Fibroblast of skin of left quadriceps (primary cell): ENCODE measurements at regions not wholly inside any gene's neighbourhood (a gene's known extent, or its start where the extent isn't known, plus 50 kb on each side); places are given as distances from the start of the nearest gene placed in this dataset.
"Not testable (repeated sequence)": the region's sequence is repeated elsewhere in the genome, so short reads cannot be mapped to it uniquely, and the experiment has no call there.

ENCODE experiments used
- DNase-seq, 2 experiments: peaks; one replicate each; pipeline ENCODE4 v3.0.0-alpha.2; 2013; ENCODE audit warnings: low read depth in 2 of 2

DNA sequence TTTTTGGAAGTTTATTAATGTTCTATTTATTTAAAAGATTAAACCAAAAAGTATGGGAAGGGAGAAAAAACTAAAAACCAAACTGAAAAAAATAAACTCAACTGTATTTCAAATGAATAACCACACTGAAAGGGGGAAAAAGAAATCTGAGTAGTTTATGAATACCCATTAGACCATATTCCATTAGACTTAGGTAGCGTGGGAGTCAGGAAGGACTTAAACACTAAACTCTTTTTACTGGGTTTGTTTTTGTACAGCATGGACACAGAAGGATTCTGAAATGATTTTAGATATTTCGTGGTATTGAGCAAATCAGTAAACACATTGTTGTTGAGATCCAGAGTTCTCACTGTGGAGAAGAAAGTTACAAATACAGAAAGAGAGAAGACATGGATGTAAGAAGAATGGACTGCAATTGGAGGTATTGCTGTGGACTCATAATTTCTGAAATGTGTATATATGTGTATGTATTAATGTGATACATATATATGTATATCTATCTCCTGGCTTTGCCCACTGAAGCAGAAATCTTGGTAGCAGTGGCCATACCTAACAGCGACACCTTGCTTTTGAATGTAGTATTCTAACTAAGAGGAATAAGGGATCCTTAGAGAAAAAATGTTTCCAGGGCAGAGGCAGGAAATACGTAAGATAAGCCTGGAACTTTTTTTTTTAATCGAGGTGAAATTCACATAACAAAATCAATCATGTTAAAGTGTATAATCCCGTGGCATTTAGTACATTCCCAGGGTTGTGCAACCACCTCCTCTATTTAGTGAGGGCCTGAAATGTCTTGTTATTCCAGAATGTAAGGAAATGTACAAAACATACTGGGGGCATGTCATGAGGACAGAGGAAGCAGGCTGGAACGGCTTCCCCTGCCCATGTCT lies 228.8 kb downstream of the SMARCA2 start:
- no peak for DNase-seq

DNA sequence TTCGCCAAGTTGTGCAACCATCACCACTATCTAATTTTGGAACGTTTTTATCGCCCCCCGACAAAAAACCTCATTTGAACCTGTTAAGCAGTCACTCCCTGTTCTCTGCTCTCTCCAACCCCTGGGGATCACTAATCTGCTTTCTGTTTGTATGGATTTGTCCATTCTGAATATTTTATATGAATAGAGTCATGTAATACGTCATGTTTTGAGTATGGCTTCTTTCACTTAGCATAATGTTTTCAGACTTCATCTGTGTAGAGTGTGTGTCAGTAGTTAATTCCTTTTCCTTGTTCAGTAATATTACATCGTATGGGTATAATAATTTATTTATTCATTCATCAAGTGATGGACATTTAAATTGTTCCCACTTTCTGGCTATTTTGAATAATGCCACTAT lies 232.2 kb downstream of the SMARCA2 start:
- DNase-seq: no peak

DNA sequence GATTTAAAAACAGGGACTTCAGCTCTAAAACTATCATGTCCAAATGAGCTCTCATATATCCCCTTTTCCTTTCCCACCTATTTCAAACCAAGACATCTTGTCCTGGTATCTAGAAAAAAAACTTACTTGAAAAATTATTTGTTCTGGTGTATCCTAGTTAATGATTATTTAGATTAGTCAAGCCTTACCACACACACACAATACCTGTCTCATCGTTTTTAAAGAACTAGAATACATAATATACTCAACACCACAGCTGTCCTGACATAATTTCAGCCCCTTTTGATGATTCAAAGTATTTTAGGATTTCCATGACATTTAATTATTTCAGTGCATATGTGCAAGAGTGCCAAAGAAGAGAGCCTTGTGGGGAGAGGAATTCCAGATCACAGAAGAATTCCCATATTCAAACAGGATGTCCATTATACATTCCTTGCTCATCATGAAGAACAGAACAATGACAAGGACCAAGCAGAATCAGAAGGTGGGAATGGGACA lies 233.7 kb downstream of the SMARCA2 start:
- no peak for DNase-seq

DNA sequence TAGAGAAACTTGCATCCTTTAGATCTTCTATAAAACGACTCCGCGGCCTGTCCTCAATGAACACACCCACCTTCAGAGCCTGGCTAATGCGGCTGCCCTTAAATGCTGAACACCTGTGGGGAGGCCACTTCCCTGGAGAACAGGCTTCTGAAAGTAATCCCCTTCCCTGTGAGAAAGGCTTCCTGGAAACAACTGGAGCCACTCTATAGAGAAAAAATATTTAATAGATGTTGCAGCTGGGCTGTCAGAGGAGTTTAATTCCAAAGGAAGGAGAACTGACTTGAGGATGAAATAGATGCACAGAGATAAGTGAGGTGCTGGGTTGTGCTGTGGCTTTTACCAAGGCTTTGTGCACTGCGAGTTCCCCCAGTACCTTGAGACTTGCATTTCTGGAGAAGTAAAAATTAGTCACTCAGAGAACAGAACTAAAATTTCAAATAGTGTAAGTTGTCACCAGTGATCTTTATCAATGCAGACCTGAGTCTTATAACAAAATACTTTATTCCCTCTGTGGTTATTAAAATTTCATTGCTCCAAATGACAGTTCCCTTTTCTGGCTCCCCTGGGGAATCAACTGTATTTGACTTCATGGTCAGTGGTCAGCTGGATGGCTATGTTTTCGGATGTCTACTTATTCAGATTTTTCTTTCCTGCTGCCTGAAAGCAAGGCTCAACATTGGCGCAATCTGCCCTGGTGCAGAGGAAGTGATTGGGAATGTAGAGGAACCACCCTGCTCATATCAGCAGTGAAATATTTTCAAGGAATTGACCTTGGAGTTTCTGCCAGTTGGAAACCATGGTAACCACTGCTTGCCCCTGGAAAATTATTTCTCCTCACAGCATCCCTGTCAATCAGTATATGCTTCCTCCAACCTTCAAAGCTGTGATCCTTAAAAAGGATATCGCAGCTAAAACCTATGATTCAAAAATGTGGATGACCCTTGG lies 238.8 kb downstream of the SMARCA2 start:
- DNase-seq: no peak

DNA sequence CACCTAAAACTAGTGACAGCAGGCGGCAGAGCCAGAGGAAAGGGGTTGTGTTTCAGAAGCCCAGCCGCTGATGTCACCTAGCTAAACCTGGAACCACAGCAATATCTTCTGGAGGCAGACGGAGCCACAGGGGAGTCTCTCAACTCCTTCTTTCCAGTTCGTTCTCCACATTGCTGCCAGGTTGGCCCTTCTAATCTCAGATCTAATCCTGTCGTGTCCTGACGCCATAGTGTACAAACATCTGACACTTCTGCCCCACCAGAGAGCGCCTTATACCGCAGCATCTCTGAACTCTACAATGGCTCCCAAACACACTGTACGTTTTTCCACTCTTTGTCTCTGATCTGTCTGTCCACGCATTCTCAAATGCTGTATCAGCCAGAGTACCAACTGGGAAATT lies 240.0 kb downstream of the SMARCA2 start:
- no peak for DNase-seq

DNA sequence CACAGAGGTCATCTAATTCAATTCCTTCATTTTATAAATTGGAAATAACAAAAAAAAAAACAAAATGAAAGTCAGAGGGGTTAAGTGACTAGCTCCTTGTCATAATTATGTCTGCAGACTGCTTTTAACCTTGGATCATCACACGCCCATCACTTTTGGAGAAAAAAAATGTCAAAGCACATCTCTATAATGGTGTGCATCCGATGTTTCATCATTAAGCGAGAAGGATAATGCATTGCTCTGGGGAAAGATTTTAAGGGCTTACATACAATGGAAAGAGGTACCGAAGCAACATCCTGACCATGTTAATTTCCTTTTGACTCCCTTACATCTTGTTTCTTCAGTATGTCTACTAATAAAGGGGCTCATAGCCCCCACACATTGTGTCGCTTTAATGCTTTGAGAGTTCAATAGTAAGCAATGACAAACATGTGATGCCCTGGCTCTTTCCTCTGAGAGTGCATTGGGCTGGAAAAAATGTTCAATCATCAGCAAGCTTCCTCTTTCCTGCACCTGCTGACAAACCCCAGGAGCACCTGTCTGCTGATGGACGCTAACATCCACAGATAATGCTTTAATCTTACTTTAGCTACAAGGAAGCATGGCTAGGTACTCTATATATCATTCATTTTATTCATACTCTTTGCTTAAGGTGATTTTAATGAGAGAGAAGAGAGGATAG lies 242.2 kb downstream of the SMARCA2 start:
- no peak for DNase-seq

DNA sequence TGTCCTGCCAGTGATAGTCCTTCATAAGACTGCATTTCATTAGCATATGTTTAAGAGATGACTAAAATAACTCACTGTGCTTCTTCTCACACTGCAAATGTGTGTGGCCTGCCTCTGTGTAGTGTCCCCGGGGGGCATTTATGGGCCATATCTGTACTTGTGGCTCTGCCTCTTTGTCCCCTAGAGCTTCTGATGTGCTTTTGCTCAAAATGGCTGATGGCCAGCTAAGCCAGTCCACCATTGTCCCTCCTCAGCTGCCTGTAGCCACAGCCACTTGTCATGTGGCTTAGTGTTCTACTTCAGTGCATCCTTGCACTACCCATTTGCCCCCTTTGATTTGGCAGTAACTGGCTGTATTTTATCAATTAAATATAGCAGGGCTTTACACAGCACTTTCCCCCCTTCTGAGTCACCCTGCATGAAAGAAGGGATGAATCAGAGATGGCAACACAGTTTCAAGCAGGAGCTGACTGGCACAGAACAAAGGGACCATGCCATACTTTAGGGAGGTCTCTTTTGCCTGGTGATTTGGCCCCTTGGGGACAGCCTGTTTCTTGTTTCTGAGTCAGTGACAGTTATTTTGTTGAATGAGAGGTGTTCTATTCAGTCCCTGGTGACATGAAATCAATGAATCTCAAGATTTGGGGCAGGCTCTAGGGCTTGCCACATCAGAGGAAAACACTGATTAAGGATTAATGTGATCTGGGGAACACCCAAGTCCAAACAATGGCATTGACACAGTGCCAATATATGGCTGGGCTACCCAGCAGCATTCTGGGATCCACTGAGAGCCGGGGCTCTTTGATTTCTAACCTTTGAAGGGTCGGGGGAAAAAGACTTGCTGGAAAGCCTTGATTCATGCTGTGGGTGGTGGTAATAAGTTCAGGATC lies 245.5 kb downstream of the SMARCA2 start:
- no peak for DNase-seq

DNA sequence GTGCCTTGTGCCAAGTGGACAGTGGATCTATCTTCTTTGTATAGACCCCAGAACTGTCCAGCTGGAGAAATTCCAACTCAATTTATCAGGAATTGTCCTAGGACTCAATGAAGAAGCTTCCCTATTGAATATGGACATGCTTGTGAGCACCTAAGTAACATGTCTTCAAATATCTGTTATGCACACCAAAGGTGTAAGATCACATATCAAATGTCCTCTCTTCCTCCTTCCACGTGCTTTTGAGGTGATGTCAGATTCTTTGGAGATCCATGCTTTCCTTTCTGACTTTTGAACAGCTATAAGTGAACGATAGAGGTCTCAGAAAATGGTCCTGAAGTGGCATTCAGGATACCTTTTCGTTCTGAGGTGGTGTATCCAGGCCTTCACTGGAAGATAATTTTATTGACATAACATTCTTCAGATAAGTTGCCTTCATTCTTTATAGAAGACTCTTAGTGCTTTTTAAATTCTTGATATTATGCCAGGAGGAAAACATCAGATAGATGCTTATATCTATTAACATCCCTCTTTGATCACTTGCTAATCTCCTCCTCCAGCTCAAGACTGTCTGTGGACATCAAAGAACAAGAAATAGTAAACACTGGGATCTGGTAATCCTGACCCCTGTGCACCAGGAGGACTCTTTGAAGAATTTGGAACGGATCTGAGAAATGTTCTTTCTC lies 246.4 kb downstream of the SMARCA2 start:
- DNase-seq: no peak

DNA sequence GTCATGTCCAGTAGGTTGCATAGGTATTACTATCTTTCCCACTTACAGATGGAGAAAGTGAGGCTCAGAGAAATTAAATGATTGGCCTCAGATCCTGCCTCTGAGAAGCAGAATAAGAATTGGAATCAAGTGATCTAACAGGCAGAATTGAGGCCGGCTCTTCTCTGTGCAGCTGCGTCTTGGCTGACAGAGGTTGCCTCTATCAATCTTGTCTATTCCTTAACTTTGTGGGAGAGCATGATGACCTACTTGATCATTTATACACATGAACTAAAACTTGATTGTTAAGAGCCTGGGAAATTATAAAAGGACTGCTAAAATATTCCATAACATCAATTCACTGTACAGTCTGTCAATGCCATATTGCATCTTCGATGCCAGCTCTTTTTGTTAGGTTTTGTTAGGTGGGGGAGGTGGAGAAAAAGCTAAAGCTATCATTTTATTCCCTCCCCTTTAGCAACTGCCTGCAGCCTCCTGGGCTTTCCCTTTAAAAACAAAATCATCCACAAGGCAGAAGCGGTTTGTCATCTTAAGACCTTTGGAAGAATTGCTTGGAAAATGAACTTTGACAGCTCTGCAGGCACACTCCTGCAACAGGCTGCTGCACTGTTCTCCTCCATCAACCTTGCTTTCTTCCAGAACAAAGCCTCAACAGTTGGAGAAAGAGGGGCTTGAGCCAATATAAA lies 247.4 kb downstream of the SMARCA2 start:
- no peak for DNase-seq

DNA sequence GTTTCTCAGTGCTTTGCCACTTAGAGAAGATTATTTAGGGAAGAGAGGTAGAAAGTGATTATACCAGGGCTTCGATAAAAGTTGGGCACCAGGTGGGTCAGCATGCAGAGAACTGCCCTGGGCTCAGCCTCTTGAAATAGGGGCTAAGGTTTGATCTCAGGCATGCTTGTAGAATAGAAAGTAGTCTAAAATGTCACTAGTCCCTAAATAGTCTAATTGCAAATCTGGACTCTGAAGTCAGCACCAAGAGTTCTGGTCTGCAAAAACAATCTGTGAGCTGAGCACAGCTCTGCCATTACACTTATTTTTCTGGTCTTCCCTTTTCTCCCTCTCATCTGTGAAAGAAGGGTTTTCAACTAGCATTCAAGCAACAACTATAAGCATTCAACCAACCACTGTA lies 248.0 kb downstream of the SMARCA2 start:
- DNase-seq: no peak

DNA sequence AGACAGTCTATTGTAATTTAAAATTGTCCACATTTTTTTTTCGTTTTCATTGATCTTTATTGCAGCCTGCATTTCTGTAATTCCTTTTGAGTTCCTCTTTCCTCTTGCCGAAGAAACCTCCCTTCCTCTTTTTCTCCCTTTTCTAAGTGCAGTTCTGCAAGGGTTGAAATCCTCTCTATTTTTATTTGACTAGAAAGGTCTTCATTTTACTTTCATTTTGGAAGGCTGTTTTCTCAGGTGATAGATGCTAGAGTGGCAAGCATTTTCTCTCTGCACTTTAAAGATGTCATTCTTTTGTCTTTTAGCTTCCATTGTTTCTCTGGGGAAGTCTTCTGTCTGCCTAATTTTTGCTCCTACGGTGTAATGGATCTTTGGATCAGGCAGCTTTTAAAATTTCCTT lies 248.5 kb downstream of the SMARCA2 start:
- DNase-seq: no peak

DNA sequence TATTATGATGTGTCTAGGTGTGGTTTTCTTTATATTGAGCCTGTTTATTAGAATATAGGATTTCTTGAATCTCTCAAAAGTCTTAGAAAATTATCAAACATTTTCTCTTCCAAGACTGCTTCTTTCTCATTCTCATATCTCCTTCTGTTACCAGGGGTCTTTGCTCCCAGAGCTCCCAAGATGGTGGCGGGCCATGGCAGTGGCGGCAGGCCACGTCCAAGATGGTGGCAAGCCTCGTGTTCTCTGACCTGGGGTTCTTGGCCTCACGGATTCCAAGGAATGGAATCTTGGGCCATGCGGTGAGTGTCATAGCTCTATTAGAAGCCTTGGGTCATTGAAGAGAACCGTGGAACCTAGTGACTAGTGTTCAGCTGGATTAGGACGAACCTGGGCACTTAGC lies 248.9 kb downstream of the SMARCA2 start:
- no peak for DNase-seq

DNA sequence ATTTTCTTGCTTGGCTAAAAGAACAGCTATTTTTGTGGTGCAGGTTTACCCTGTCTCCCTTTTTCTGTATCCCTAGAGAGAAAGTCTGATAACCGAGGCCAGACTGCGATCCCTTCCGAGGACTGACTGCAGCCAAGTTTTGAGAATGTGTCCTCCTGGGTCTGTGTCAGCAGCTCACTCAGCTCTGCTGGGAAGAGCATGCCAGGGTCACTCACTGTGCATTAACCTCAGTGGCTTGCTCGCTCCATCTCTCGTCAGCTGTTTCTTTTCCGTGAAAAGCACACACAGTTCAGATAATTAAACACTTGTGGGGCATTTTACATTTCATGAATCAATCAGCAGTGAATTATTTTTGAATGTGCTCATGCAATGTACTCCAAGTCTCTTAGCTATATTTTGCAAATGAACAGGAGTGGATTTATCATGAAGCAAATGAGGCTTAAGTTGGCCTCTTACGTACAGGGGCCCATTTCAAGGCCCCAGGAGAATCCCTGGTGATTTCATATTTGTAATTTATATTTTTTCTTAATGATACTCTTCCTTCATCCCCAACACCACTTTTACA lies 252.1 kb downstream of the SMARCA2 start:
- DNase-seq: no peak

DNA sequence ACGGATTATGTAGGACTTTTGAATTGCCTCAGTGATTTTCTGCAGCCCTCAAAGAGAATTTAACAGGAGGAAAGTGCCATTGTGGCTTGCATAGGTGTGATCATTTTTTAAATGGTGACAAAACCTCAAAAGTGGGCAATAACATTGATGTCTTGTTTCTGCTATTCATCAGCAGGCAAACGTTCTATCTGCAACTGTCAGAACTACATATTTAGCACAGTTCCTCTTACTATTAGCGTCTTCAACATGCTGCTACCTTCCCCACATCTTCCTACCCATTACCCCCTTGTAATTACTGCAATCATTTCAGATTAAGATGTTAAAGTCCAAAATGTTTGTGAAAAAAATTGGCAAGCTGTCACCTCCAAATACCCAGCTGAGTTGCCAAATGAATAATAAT lies 254.6 kb downstream of the SMARCA2 start:
- DNase-seq: no peak

DNA sequence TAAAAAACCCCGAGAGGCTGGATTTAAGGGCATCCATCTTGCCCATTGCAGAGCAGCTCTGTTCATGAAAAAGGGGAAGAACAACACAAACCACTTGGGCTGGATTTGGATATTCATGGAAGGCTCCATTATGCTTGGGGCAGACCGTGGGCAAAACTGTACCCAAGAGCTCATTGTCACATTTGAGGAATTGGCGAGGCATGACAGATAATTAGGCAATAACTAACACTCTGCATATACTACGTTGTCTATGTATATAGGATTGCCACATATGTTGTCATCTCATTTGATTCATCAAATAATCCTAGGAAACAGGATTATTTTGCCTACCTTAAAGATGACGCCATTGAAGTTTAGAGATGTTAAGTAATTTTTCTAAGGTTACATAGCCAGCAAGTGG lies 255.4 kb downstream of the SMARCA2 start:
- no peak for DNase-seq

DNA sequence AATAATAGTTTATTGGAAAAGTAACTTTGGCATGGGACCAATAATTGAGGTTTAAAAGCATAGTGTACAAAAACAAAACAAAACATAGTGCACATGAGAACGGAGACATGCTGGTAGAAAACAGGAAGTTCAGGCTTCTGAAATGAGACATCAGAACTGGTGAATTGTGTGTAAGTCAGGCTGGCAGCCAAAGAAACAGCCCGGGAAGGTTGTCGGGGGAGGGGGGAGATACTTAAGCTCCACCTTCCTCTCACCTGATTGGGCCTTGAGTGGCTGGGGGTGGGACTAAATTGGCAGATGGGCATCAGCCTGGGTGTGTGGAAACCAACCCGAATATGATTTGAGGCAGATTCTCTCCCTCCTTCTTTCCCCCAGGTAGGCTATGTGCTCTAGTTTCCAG lies 256.3 kb downstream of the SMARCA2 start:
- DNase-seq: no peak

DNA sequence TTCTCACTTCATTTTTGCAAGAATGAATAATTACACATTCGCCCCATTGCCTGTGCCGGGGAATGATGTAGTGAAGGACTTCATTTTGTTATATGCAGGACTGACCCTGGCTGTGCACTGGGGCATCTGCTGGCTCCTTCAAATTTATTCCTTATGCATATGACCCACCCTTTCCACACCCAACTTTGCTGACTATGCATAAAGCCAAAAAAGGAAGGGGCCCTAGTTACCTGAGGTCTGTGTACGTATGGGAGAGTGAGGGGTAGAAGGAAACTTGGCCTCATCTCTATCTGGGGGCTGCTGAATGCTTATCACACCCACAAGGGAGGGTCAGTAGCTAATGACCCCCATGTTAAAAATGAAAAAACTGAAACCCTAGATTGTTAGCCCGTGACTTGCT lies 259.6 kb downstream of the SMARCA2 start:
- DNase-seq: no peak

DNA sequence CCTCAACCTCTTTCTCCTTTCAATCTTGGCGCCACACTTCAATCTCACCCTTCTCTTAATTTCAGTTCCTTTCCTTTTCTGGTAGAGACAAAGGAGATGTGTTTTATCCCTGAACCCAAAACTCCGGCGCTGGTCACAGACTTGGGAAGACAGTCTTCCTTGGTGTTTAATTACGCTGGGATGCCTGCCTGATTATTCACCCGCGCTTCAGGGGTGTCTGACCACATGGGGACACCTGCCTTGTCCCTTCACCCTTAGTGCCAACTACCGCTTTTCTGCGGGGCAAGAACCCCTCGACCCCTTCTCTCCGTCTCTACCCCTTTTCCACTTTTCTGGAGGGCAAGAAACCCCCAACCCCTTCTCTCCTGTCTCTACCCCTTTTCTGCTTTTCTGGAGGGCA lies 261.1 kb downstream of the SMARCA2 start:
- no peak for DNase-seq

DNA sequence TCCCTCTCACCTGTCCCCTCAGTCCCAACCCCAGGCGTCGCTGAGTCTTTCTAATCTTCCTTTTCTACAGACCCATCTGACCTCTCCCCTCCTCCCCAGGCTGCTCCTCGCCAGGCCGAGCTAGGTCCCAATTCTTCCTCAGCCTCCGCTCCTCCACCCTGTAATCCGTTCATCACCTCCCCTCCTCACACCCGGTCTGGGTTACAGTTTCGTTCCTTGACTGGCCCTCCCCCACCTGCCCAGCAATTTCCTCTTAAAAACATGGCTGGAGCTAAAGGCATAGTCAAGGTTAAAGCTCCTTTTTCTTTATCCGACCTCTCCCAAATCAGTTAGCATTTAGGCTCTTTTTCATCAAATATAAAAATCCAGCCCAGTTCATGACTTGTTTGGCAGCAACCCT lies 262.0 kb downstream of the SMARCA2 start:
- DNase-seq: not testable (repeated sequence)
